NCI-H524 (cell line): ENCODE measurements at regions not wholly inside any gene's neighbourhood (a gene's known extent, or its start where the extent isn't known, plus 50 kb on each side); places are given as distances from the start of the nearest gene placed in this dataset.
A peak's percentile ranks its signal among the peaks of the same experiment; 100 is the strongest.
"Not testable (repeated sequence)": the region's sequence is repeated elsewhere in the genome, so short reads cannot be mapped to it uniquely, and the experiment has no call there.

Experiments
- DNase-seq, 2 experiments: peaks; one replicate each; lab custom pipeline; 2025; lab: John Stamatoyannopoulos, UW

DNA sequence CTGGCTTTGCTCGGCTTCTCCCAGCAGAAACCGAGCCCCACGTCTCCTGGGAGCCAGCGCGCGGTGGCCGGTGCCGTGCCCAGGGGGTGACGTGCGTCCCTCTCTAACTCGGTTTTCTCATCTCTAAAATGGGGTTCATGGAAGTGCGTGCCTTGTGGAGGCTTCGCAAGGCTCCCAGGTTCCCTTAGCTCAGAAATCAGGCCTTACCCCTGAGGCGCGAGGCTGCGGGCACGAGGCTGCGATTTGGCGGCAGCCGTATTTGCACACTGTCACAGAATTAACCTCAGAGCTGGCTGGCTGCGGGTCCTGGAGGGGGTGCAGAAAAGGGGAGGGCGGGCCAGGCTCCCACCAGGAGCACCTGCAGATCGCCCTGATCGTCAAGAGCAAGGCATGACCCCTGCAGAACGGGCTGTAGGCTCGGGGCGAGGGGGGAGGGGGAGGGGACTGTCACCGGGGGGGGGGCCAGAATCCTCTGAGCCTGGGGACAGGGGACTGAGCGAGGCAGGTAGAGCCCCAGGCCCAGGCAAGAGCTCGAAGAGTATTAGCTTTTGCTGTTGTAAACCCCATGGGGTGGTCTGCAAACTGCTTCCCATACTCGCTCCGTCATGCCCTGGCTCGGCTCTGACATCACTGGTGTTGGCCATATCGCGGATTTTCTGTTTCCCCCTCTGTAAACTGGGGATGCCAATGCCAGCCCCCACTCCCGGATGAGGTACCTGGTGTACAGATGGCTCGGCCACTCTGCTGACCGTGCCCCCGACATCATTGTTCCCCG lies 62.2 kb downstream of the CCNE1 start:
- no peak for DNase-seq

DNA sequence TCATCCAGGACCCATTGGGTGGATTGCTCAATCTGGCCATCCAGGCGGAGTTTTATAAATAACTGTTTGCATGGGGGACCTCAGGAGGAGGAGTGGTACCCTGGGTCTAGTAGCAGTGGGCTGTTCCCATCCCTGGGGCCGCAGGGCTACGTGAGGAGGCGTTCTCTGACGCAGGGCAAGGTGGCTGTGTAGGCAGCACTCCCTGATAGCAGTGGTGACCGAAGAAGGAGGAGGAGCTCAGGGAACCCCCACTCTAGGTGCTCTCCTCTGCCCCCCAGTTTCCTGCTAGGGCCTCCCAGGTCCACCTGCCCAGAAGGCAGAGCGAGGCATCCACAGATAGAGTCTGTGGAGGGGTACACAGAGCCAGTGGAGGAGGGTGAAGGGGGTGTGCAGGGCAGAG lies 64.1 kb downstream of the CCNE1 start:
- DNase-seq = no peak

GRCh38 chr19:29876414-29876813 lies 64.6 kb downstream of the CCNE1 start:
- DNase-seq = no peak

DNA sequence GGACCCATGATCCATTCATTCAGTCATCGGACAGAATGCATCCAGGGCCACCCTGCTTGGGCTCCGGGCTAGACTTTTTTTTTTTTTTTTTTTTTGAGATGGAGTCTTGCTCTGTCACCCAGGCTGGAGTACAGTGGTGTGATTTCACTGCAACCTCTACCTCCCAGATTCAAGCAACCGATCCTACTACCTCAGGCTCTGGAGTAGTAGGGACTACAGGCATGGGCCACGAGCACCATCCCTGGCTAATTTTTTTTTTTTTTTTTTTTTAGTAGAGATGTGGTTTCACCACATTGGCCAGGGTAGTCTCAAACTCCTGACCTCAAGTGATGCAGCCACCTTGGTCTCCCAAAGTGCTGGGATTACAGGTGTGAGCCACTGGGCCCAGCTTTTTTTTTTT lies 65.1 kb downstream of the CCNE1 start:
- not testable (repeated sequence) for DNase-seq

GRCh38 chr19:29878973-29879654 lies 62.9 kb upstream of the URI1 start:
- DNase-seq = peak in 1 of 2 experiments; percentile 12

- DNase-seq = no peak
These were observed 62.4 kb upstream of the URI1 start for GRCh38 chr19:29879655-29879974.

DNA sequence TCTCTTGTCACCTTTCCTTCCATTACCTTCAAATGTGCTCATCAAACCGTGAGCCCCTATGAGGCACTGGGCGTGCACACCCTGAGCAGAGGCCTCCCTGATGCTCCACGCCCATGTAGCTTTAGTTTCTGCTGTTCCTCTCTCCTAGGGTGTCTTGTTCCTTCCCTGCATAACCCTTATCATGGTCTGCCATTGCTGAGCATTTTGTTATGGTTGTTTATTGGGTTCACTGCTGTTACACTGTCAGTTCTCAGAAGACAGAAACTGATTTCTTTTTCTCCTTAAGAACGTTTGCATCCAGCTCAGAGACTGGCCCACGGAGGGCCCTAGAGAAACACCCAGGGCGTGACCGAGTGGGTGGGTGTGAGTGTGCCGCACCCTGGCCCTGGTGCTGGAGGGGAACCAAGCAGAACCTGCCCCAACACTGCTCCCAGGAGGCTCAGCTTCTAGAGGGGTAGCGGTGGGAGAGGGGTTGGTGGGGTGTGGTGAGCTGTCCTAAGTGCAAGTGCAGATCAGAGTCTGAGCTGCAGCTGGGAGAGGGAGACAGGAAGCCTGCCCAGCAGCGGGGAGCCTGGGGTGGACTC lies 61.4 kb upstream of the URI1 start:
- DNase-seq = no peak

DNA sequence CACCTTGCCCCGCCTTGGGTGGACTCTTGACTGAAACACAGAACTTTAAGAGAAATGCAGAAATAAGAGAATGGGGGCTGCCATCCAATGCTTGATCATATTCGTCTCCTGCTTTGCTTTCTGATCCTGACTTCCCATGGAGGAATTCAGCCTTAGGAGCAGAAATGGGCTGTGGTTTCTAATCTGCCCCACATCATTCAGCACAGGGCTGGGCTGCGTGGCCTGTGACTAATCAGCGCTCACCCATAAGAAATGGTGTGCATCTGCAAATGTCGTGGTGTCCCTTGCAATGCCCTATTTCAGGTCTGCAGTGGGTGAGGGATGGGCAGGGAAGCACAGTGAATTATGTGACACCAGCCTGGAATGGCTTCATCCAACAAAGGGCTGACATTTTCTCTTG lies 60.7 kb upstream of the URI1 start:
- no peak for DNase-seq

- no peak for DNase-seq
These were observed 59.3 kb upstream of the URI1 start for GRCh38 chr19:29882719-29883105.

DNA sequence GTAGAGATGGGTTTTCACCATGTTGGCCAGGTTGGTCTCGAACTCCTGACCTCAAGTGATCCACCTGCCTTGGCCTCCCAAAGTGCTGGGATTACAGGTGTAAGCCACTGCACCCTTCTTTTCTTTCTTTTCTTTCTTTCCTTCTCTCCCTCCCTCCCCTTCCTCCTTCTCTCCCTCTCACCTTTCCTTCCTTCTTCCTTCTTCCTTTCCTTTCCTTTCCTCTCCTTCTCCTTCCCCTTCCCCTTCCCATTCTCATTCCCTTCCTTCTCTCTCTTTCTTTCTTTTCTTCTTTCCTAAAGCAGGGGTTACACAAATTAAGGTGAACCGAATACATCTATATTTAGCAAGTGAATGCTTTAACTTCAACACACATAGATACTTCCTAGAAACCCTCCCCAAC lies 58.0 kb upstream of the URI1 start:
- no peak for DNase-seq

DNA sequence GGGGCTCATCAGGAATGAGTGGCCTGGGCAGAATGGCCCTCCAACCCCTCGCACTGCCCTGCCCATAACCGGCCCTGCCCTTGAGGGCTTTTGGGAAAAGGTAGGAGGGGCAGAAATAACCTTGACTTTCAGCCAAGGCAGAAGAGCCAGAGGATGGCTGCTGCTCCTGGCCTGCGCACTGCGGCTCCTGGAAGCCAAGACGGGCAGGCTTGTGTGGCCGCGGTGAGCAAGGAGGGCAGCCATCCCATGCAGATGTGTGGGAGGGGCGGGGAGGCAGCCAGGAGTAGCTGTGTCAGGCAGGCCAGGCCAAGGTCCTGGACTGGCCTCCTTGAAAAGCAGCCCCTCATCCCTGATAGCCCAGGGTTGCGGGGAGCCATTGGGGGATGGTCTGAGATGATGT lies 57.6 kb upstream of the URI1 start:
- no peak for DNase-seq

DNA sequence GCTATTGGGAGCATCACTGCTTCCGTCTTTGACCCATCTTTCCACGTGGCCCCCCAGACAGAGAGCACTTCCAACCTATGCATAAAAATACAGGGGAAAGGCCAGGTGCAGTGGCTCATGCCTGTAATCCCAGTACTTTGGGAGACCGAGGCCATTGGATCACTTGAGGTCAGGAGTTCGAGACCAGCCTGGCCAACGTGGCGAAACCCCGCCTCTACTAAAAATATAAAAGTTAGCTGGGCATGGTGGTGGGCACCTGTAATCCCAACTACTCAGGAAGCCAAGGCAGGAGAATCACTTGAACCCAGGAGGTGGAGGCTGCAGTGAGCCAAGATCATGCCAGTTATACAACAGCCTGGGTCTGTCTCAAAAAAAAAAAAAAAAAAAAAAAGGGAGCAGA lies 55.9 kb upstream of the URI1 start:
- DNase-seq = not testable (repeated sequence)

- no peak for DNase-seq
These were observed 55.5 kb upstream of the URI1 start for GRCh38 chr19:29886586-29886985.

DNA sequence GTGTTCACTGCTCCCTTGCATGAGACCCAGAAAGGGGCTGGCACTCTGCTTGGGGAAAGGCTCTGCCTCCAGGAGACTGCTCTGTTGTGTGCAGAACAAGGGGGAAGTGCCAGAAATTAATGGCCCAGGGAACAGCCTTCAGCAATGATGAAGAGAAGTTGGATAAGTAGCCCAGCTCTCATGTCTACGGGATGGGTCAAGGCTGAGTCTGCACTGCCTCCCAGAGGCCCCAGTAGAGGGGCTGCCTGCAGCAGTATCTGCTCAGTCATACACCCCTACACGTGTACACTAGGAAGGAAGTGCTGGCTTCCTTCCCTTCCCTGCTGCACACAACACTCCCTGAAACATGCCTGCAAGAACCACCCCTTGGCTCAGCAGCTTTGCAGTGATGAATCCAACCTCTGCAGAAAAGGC lies 54.6 kb upstream of the URI1 start:
- DNase-seq = no peak

DNA sequence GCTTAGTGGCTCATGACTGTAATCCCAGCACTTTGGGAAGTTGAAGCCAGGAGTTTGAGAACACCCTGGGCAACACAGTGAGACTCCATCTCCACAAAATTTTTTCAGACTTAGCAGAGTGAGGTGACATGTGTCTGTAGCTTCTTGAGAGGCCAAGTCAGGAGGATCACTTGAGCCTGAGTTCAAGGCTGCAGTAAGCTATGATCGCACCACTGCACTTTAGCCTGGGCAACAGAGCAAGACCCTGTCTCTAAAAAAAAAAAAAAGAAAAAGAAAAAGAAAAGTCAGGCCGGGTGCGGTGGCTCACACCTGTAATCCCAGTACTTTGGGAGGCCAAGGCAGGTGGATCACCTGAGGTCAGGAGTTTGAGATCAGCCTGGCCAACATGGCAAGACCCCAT lies 54.0 kb upstream of the URI1 start:
- DNase-seq = not testable (repeated sequence)

- DNase-seq = no peak
These were observed 52.3 kb upstream of the URI1 start for GRCh38 chr19:29889702-29890101.

- no peak for DNase-seq
These were observed 51.6 kb upstream of the URI1 start for GRCh38 chr19:29890392-29890791.
